ENCODE measurements at regions not wholly inside any gene's neighbourhood (a gene's known extent, or its start where the extent isn't known, plus 50 kb on each side); places are given as distances from the start of the nearest gene placed in this dataset.

GRCh38 chr3:95200384-95200783 is 1137.5 kb downstream of the NSUN3 start:
- TF ChIP-seq POLR2A (IDR thresholded peaks at IDR 0.05): no peak
- TF ChIP-seq CTCF (IDR thresholded peaks at IDR 0.05): no peak
- H3K4me3 ChIP-seq: no peak overlapping the region
- no peaks in the 10 kb centered on the region for H3K36me3 ChIP-seq
- no peaks in the 10 kb centered on the region for H3K4me1 ChIP-seq
- no peaks in the 10 kb centered on the region for H3K27me3 ChIP-seq
- no peak for DNase-seq
- no peaks in the 10 kb centered on the region for H3K9me3 ChIP-seq
- H3K27ac ChIP-seq: no peak overlapping the region

GRCh38 chr3:95210878-95211277 is 1148.0 kb downstream of the NSUN3 start:
- H3K27ac ChIP-seq: no peak overlapping the region
- H3K27me3 ChIP-seq: no peaks in the 10 kb centered on the region
- no peak for TF ChIP-seq CTCF (IDR thresholded peaks at IDR 0.05)
- no peak for TF ChIP-seq POLR2A (IDR thresholded peaks at IDR 0.05)
- H3K36me3 ChIP-seq: no peaks in the 10 kb centered on the region
- no peak overlapping the region for H3K4me3 ChIP-seq
- H3K9me3 ChIP-seq: no peaks in the 10 kb centered on the region
- H3K4me1 ChIP-seq: no peaks in the 10 kb centered on the region
- no peak for DNase-seq

GRCh38 chr3:95212117-95212516 is 1149.3 kb downstream of the NSUN3 start:
- no peak overlapping the region for H3K4me3 ChIP-seq
- H3K27me3 ChIP-seq: no peaks in the 10 kb centered on the region
- H3K4me1 ChIP-seq: no peaks in the 10 kb centered on the region
- H3K36me3 ChIP-seq: no peaks in the 10 kb centered on the region
- DNase-seq: no peak
- H3K27ac ChIP-seq: no peak overlapping the region
- TF ChIP-seq CTCF (IDR thresholded peaks at IDR 0.05) (no peak), POLR2A (IDR thresholded peaks at IDR 0.05) (no peak)
- H3K9me3 ChIP-seq: no peaks in the 10 kb centered on the region

GRCh38 chr3:95215437-95215957 is 1152.6 kb downstream of the NSUN3 start:
- no peak overlapping the region for H3K27ac ChIP-seq
- H3K36me3 ChIP-seq: no peaks in the 10 kb centered on the region
- H3K4me1 ChIP-seq: no peaks in the 10 kb centered on the region
- no peak for DNase-seq
- no peaks in the 10 kb centered on the region for H3K27me3 ChIP-seq
- no peaks in the 10 kb centered on the region for H3K9me3 ChIP-seq
- no peak overlapping the region for H3K4me3 ChIP-seq
- TF ChIP-seq CTCF (IDR thresholded peaks at IDR 0.05) (no peak), POLR2A (IDR thresholded peaks at IDR 0.05) (no peak)

GRCh38 chr3:95217661-95218060 is 1154.8 kb downstream of the NSUN3 start:
- H3K4me3 ChIP-seq: no peak overlapping the region
- H3K36me3 ChIP-seq: no peaks in the 10 kb centered on the region
- TF ChIP-seq CTCF (IDR thresholded peaks at IDR 0.05) (no peak), POLR2A (IDR thresholded peaks at IDR 0.05) (no peak)

GRCh38 chr3:95218484-95218883 is 1155.6 kb downstream of the NSUN3 start:
- H3K27me3 ChIP-seq: no peaks in the 10 kb centered on the region
- DNase-seq: no peak
- H3K4me3 ChIP-seq: no peak overlapping the region
- H3K4me1 ChIP-seq: no peaks in the 10 kb centered on the region
- H3K36me3 ChIP-seq: no peaks in the 10 kb centered on the region
- H3K9me3 ChIP-seq: no peaks in the 10 kb centered on the region
- TF ChIP-seq POLR2A (IDR thresholded peaks at IDR 0.05) (no peak), CTCF (IDR thresholded peaks at IDR 0.05) (no peak)
- H3K27ac ChIP-seq: no peak overlapping the region

More at GRCh38 chr3:95217661-95218060, 1154.8 kb downstream of the NSUN3 start:
- Histone ChIP-seq H3K27me3 (no peaks in the 10 kb centered on the region), H3K27ac (no peak overlapping the region), H3K9me3 (no peaks in the 10 kb centered on the region), H3K4me1 (no peaks in the 10 kb centered on the region)
- no peak for DNase-seq
